WTC11 (cell line): ENCODE measurements at regions not wholly inside any gene's neighbourhood (a gene's known extent, or its start where the extent isn't known, plus 50 kb on each side); places are given as distances from the start of the nearest gene placed in this dataset.

ENCODE experiments used
- ATAC-seq: fragments of 200-7000 bp; cut with Tn5 transposase; 2 replicates; pipeline ENCODE4 v1.10.0; 2021; ENCODE audit warnings: mild to moderate bottlenecking, moderate library complexity
- CTCF ChIA-PET: fragments of 300-600 bp; sonication (Branson Sonifier 250); formaldehyde crosslinking; loops from one replicate; lab custom pipeline; 2021; ENCODE audit warnings: antibody characterized with exemption; lab: Charles Lee
- POLR2A ChIA-PET: fragments of 350-600 bp; sonication (Branson Sonifier 250); formaldehyde crosslinking; loops from one replicate; lab custom pipeline; 2021; ENCODE audit warnings: antibody characterized with exemption; lab: Charles Lee
- DNase-seq: peaks from one replicate; pipeline ENCODE4 v3.0.0; 2021; ENCODE audit warnings: low spot score
- H3K27ac Mint-ChIP-seq: 2 replicates; pipeline ENCODE4 v1.8.0; 2021; ENCODE audit warnings: mixed read lengths
- H3K27me3 Mint-ChIP-seq: 2 replicates; pipeline ENCODE4 v1.8.0; 2021; ENCODE audit warnings: low read depth, mild to moderate bottlenecking, moderate library complexity, mixed read lengths
- H3K36me3 Mint-ChIP-seq: 2 replicates; pipeline ENCODE4 v1.8.0; 2021; ENCODE audit warnings: mixed read lengths
- H3K4me1 Mint-ChIP-seq: 2 replicates; pipeline ENCODE4 v1.8.0; 2022; ENCODE audit warnings: mixed read lengths
- H3K4me3 Mint-ChIP-seq: 2 replicates; pipeline ENCODE4 v1.8.0; 2021; ENCODE audit warnings: mild to moderate bottlenecking, moderate library complexity, mixed read lengths
- H3K9me3 Mint-ChIP-seq: 2 replicates; pipeline ENCODE4 v1.8.0; 2021; ENCODE audit warnings: mixed read lengths
- CBFB ChIP-seq: sonication (generic); formaldehyde crosslinking; IDR thresholded peaks from 2 replicates; pipeline ENCODE4 v1.8.1; 2022; ENCODE audit warnings: mild to moderate bottlenecking, low read depth, missing genetic modification reagents
- ESRRA ChIP-seq: sonication (generic); formaldehyde crosslinking; IDR thresholded peaks from 2 replicates; pipeline ENCODE4 v1.8.1; 2022; ENCODE audit warnings: mild to moderate bottlenecking, missing genetic modification reagents, borderline replicate concordance
- FOXJ3 ChIP-seq: sonication (generic); formaldehyde crosslinking; IDR thresholded peaks from 2 replicates; pipeline ENCODE4 v1.9.0; 2021; ENCODE audit warnings: missing genetic modification reagents, mild to moderate bottlenecking, borderline replicate concordance
- IRF2 ChIP-seq: sonication (generic); formaldehyde crosslinking; IDR thresholded peaks from 2 replicates; pipeline ENCODE4 v1.8.0; 2022; ENCODE audit warnings: low read depth, missing genetic modification reagents, borderline replicate concordance
- JAZF1 ChIP-seq: fragments of 250-450 bp; sonication (Bioruptor Pico); IDR thresholded peaks from 2 replicates; pipeline ENCODE4 v1.9.0; 2021; ENCODE audit warnings: moderate library complexity, mild to moderate bottlenecking, inconsistent platforms
- JUN ChIP-seq: sonication (generic); formaldehyde crosslinking; IDR thresholded peaks from 2 replicates; pipeline ENCODE4 v1.8.0; 2023; ENCODE audit warnings: mild to moderate bottlenecking, missing genetic modification reagents
- MYBL2 ChIP-seq: sonication (generic); formaldehyde crosslinking; IDR thresholded peaks from 2 replicates; pipeline ENCODE4 v1.8.1; 2023; ENCODE audit warnings: mild to moderate bottlenecking, moderate library complexity, missing genetic modification reagents
- NFATC4 ChIP-seq: fragments of 250-450 bp; sonication (Bioruptor Pico); IDR thresholded peaks from 2 replicates; pipeline ENCODE4 v1.9.0; 2021; ENCODE audit warnings: mild to moderate bottlenecking
- OVOL2 ChIP-seq: fragments of 250-450 bp; sonication (Bioruptor Pico); IDR thresholded peaks from 2 replicates; pipeline ENCODE4 v1.9.0; 2021; ENCODE audit warnings: mild to moderate bottlenecking, borderline replicate concordance
- SP1 ChIP-seq: sonication (generic); formaldehyde crosslinking; conservative IDR thresholded peaks from 2 replicates; pipeline ENCODE4 v1.8.1; 2022; ENCODE audit warnings: missing genetic modification reagents
- ZNF416 ChIP-seq: fragments of 250-450 bp; sonication (Bioruptor Pico); IDR thresholded peaks from 2 replicates; pipeline ENCODE4 v1.9.0; 2021; ENCODE audit warnings: mild to moderate bottlenecking, inconsistent platforms
- ZNF423 ChIP-seq: fragments of 250-450 bp; sonication (Bioruptor Pico); IDR thresholded peaks from 2 replicates; pipeline ENCODE4 v2.1.2; 2022; ENCODE audit warnings: mild to moderate bottlenecking, moderate library complexity
- TF ChIP-seq, protein P1 (sequence below): fragments of 250-450 bp; sonication (Bioruptor Pico); IDR thresholded peaks from 2 replicates; pipeline ENCODE4 v1.9.0; 2021; ENCODE audit warnings: mild to moderate bottlenecking
- TF ChIP-seq, protein P2 (sequence below): fragments of 250-450 bp; sonication (Bioruptor Pico); IDR thresholded peaks from 2 replicates; pipeline ENCODE4 v2.1.2; 2022; ENCODE audit warnings: mild to moderate bottlenecking, moderate library complexity
- TF ChIP-seq, protein P3 (sequence below): sonication (generic); formaldehyde crosslinking; IDR thresholded peaks from 2 replicates; pipeline ENCODE4 v1.8.0; 2023; ENCODE audit warnings: missing genetic modification reagents, mild to moderate bottlenecking, borderline replicate concordance
- TF ChIP-seq, protein P4 (sequence below): sonication (generic); formaldehyde crosslinking; IDR thresholded peaks from 2 replicates; pipeline ENCODE4 v1.8.0; 2022; ENCODE audit warnings: missing genetic modification reagents
- TF ChIP-seq, protein P5 (sequence below): sonication (generic); formaldehyde crosslinking; IDR thresholded peaks from 2 replicates; pipeline ENCODE4 v1.8.0; 2022; ENCODE audit warnings: mild to moderate bottlenecking, missing genetic modification reagents
- TF ChIP-seq, protein P6 (sequence below): sonication (generic); formaldehyde crosslinking; IDR thresholded peaks from 2 replicates; pipeline ENCODE4 v1.8.0; 2022; ENCODE audit warnings: mild to moderate bottlenecking, missing genetic modification reagents
- TF ChIP-seq, protein P7 (sequence below): sonication (generic); formaldehyde crosslinking; IDR thresholded peaks from 2 replicates; pipeline ENCODE4 v1.8.0; 2022; ENCODE audit warnings: mild to moderate bottlenecking, missing genetic modification reagents

DNA sequence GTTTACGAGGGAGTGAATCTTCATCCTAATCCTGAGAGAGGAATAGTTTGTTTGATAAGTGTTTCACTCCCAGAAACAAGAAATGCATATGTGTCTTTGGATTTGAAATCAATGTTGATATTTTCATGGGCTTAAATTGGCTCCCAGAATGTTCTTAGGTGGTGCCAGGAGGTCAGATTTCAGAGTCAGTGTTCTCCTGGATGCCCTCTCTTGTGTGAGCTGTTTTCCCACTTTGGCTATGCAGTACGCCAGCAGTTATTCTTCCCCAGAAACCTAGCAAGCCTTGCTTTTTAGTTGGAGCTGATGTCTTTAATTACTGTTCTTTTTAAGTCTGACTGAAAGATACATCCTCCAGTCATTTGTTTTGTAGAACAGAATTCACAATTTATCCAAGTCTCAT, 291.4 kb downstream of the DNAJB9 start (continued):
- TF ChIP-seq, protein P1, sequence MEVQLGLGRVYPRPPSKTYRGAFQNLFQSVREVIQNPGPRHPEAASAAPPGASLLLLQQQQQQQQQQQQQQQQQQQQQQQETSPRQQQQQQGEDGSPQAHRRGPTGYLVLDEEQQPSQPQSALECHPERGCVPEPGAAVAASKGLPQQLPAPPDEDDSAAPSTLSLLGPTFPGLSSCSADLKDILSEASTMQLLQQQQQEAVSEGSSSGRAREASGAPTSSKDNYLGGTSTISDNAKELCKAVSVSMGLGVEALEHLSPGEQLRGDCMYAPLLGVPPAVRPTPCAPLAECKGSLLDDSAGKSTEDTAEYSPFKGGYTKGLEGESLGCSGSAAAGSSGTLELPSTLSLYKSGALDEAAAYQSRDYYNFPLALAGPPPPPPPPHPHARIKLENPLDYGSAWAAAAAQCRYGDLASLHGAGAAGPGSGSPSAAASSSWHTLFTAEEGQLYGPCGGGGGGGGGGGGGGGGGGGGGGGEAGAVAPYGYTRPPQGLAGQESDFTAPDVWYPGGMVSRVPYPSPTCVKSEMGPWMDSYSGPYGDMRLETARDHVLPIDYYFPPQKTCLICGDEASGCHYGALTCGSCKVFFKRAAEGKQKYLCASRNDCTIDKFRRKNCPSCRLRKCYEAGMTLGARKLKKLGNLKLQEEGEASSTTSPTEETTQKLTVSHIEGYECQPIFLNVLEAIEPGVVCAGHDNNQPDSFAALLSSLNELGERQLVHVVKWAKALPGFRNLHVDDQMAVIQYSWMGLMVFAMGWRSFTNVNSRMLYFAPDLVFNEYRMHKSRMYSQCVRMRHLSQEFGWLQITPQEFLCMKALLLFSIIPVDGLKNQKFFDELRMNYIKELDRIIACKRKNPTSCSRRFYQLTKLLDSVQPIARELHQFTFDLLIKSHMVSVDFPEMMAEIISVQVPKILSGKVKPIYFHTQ (CRISPR knock-in tag) = no peak
- TF ChIP-seq, protein P2, sequence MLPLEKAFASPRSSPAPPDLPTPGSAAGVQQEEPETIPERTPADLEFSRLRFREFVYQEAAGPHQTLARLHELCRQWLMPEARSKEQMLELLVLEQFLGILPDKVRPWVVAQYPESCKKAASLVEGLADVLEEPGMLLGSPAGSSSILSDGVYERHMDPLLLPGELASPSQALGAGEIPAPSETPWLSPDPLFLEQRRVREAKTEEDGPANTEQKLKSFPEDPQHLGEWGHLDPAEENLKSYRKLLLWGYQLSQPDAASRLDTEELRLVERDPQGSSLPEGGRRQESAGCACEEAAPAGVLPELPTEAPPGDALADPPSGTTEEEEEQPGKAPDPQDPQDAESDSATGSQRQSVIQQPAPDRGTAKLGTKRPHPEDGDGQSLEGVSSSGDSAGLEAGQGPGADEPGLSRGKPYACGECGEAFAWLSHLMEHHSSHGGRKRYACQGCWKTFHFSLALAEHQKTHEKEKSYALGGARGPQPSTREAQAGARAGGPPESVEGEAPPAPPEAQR = no peak
- TF ChIP-seq OVOL2 (CRISPR knock-in tag) (no peak), IRF2 (CRISPR knock-in tag) (no peak)
- TF ChIP-seq, protein P3, sequence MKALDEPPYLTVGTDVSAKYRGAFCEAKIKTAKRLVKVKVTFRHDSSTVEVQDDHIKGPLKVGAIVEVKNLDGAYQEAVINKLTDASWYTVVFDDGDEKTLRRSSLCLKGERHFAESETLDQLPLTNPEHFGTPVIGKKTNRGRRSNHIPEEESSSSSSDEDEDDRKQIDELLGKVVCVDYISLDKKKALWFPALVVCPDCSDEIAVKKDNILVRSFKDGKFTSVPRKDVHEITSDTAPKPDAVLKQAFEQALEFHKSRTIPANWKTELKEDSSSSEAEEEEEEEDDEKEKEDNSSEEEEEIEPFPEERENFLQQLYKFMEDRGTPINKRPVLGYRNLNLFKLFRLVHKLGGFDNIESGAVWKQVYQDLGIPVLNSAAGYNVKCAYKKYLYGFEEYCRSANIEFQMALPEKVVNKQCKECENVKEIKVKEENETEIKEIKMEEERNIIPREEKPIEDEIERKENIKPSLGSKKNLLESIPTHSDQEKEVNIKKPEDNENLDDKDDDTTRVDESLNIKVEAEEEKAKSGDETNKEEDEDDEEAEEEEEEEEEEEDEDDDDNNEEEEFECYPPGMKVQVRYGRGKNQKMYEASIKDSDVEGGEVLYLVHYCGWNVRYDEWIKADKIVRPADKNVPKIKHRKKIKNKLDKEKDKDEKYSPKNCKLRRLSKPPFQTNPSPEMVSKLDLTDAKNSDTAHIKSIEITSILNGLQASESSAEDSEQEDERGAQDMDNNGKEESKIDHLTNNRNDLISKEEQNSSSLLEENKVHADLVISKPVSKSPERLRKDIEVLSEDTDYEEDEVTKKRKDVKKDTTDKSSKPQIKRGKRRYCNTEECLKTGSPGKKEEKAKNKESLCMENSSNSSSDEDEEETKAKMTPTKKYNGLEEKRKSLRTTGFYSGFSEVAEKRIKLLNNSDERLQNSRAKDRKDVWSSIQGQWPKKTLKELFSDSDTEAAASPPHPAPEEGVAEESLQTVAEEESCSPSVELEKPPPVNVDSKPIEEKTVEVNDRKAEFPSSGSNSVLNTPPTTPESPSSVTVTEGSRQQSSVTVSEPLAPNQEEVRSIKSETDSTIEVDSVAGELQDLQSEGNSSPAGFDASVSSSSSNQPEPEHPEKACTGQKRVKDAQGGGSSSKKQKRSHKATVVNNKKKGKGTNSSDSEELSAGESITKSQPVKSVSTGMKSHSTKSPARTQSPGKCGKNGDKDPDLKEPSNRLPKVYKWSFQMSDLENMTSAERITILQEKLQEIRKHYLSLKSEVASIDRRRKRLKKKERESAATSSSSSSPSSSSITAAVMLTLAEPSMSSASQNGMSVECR = no peak
- TF ChIP-seq, protein P4, sequence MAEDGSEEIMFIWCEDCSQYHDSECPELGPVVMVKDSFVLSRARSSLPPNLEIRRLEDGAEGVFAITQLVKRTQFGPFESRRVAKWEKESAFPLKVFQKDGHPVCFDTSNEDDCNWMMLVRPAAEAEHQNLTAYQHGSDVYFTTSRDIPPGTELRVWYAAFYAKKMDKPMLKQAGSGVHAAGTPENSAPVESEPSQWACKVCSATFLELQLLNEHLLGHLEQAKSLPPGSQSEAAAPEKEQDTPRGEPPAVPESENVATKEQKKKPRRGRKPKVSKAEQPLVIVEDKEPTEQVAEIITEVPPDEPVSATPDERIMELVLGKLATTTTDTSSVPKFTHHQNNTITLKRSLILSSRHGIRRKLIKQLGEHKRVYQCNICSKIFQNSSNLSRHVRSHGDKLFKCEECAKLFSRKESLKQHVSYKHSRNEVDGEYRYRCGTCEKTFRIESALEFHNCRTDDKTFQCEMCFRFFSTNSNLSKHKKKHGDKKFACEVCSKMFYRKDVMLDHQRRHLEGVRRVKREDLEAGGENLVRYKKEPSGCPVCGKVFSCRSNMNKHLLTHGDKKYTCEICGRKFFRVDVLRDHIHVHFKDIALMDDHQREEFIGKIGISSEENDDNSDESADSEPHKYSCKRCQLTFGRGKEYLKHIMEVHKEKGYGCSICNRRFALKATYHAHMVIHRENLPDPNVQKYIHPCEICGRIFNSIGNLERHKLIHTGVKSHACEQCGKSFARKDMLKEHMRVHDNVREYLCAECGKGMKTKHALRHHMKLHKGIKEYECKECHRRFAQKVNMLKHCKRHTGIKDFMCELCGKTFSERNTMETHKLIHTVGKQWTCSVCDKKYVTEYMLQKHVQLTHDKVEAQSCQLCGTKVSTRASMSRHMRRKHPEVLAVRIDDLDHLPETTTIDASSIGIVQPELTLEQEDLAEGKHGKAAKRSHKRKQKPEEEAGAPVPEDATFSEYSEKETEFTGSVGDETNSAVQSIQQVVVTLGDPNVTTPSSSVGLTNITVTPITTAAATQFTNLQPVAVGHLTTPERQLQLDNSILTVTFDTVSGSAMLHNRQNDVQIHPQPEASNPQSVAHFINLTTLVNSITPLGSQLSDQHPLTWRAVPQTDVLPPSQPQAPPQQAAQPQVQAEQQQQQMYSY (CRISPR knock-in tag) = no peak
- TF ChIP-seq, all 79 proteins: peak for 0

DNA sequence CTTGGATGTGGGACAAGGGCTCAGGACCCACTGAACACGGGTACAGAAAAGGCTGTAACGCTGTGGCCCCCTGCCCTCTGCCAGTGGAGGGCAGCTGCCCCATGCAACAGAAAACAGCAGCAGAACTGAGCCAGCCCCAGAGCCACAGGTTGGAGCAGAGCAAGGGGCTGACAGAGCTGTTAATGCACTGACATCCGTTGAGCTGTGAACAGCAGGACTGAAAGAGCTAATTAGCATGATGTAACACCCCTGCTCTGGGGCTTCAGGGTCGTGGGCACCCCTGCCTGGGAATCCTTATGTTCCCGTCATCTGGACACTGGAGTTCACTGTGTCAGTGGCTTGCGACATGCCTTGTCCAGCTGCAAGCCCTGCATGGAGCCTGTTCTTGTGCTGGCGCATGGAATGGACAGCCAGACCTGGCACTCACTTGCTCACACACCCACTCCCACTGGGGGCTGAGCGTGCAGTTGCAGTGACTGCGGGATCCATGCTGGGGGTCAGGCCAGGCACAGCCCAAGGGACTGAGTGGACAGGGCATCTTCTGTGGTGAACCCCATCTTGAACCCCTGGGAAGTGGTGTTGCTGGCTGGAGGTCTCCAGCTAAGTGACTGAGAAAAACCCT, 293.7 kb downstream of the DNAJB9 start:
- Mint-ChIP-seq H3K27ac (no peak overlapping the region), H3K9me3 (peaks cover 30% of the 10 kb centered on the region)
- DNase-seq = no peak

DNA sequence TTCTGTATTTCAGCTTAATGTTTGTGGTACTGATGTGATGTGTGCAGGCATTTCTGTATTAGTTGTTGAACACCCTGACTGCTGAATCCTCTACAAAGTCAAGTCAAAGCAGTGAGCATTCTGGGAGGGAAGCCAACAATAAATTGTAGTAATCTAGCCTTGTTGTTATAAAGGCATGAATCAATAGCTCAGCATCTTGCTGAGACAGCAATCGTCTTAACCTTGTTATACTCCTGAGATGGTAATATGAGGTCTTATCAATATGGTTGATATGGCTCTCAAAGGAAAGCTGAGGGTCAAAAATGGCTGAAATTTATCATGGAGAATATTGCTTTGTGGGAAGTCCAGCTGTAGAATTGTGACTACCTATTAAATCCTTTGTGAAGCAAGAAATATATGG, 299.4 kb downstream of the DNAJB9 start:
- DNase-seq (no peak), ATAC-seq (no peak)
- Mint-ChIP-seq H3K27me3 (no peaks in the 10 kb centered on the region; the same call in 1 of the 2 replicates), H3K4me1 (peaks cover 3% of the 10 kb centered on the region), H3K36me3 (peaks cover 10% of the 10 kb centered on the region), H3K27ac (no peak overlapping the region), H3K4me3 (no peak overlapping the region), H3K9me3 (peaks cover 33% of the 10 kb centered on the region)
- POLR2A ChIA-PET = no interaction called here
- CTCF ChIA-PET = no interaction called here
- TF ChIP-seq JAZF1 (CRISPR knock-in tag) = no peak
- TF ChIP-seq, protein P5, sequence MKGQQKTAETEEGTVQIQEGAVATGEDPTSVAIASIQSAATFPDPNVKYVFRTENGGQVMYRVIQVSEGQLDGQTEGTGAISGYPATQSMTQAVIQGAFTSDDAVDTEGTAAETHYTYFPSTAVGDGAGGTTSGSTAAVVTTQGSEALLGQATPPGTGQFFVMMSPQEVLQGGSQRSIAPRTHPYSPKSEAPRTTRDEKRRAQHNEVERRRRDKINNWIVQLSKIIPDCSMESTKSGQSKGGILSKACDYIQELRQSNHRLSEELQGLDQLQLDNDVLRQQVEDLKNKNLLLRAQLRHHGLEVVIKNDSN = no peak
- TF ChIP-seq JUN (CRISPR knock-in tag) = no peak
- TF ChIP-seq, protein P6, sequence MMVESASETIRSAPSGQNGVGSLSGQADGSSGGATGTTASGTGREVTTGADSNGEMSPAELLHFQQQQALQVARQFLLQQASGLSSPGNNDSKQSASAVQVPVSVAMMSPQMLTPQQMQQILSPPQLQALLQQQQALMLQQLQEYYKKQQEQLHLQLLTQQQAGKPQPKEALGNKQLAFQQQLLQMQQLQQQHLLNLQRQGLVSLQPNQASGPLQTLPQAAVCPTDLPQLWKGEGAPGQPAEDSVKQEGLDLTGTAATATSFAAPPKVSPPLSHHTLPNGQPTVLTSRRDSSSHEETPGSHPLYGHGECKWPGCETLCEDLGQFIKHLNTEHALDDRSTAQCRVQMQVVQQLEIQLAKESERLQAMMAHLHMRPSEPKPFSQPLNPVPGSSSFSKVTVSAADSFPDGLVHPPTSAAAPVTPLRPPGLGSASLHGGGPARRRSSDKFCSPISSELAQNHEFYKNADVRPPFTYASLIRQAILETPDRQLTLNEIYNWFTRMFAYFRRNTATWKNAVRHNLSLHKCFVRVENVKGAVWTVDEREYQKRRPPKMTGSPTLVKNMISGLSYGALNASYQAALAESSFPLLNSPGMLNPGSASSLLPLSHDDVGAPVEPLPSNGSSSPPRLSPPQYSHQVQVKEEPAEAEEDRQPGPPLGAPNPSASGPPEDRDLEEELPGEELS = no peak
- TF ChIP-seq NFATC4 (CRISPR knock-in tag) = no peak
- TF ChIP-seq, protein P7, sequence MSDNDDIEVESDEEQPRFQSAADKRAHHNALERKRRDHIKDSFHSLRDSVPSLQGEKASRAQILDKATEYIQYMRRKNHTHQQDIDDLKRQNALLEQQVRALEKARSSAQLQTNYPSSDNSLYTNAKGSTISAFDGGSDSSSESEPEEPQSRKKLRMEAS = no peak
- no peak for TF ChIP-seq CBFB (CRISPR knock-in tag)

More for the DNA sequence above, 293.7 kb downstream of the DNAJB9 start:
- ChIA-PET CTCF (no interaction called here), POLR2A (no interaction called here)
- Mint-ChIP-seq H3K4me3 (no peak overlapping the region), H3K36me3 (peaks cover 14% of the 10 kb centered on the region), H3K27me3 (no peaks in the 10 kb centered on the region), H3K4me1 (peaks cover 8% of the 10 kb centered on the region)
- TF ChIP-seq ZNF416 (no peak), FOXJ3 (no peak), MYBL2 (no peak), ESRRA (CRISPR knock-in tag) (no peak), SP1 (CRISPR knock-in tag) (no peak), ZNF423 (CRISPR knock-in tag) (no peak)
- ATAC-seq = no peak; the same call in 1 of the 2 replicates
